ENCODE measurements at regions not wholly inside any gene's neighbourhood (a gene's known extent, or its start where the extent isn't known, plus 50 kb on each side); places are given as distances from the start of the nearest gene placed in this dataset.

DNA sequence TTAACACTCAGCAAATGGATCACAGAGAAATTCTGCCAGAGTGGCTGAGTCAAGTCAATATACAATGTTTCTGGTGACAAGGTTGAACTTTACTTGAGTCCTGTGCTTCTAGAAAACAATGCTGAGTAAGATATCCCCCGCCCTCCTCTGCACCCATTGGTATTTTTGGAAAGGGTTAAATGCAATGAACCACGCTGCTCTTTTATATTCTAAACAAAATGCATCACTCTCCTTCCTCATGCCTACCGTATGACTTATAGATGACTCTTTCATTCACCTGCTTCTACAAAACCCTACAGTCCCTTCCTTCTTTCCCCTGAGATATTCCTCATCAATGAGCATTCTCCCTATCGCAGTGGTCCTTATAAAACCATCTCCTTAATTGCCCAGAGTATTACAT lies 168.8 kb downstream of the TXNL1 start (continued):
- TF ChIP-seq, protein P1, sequence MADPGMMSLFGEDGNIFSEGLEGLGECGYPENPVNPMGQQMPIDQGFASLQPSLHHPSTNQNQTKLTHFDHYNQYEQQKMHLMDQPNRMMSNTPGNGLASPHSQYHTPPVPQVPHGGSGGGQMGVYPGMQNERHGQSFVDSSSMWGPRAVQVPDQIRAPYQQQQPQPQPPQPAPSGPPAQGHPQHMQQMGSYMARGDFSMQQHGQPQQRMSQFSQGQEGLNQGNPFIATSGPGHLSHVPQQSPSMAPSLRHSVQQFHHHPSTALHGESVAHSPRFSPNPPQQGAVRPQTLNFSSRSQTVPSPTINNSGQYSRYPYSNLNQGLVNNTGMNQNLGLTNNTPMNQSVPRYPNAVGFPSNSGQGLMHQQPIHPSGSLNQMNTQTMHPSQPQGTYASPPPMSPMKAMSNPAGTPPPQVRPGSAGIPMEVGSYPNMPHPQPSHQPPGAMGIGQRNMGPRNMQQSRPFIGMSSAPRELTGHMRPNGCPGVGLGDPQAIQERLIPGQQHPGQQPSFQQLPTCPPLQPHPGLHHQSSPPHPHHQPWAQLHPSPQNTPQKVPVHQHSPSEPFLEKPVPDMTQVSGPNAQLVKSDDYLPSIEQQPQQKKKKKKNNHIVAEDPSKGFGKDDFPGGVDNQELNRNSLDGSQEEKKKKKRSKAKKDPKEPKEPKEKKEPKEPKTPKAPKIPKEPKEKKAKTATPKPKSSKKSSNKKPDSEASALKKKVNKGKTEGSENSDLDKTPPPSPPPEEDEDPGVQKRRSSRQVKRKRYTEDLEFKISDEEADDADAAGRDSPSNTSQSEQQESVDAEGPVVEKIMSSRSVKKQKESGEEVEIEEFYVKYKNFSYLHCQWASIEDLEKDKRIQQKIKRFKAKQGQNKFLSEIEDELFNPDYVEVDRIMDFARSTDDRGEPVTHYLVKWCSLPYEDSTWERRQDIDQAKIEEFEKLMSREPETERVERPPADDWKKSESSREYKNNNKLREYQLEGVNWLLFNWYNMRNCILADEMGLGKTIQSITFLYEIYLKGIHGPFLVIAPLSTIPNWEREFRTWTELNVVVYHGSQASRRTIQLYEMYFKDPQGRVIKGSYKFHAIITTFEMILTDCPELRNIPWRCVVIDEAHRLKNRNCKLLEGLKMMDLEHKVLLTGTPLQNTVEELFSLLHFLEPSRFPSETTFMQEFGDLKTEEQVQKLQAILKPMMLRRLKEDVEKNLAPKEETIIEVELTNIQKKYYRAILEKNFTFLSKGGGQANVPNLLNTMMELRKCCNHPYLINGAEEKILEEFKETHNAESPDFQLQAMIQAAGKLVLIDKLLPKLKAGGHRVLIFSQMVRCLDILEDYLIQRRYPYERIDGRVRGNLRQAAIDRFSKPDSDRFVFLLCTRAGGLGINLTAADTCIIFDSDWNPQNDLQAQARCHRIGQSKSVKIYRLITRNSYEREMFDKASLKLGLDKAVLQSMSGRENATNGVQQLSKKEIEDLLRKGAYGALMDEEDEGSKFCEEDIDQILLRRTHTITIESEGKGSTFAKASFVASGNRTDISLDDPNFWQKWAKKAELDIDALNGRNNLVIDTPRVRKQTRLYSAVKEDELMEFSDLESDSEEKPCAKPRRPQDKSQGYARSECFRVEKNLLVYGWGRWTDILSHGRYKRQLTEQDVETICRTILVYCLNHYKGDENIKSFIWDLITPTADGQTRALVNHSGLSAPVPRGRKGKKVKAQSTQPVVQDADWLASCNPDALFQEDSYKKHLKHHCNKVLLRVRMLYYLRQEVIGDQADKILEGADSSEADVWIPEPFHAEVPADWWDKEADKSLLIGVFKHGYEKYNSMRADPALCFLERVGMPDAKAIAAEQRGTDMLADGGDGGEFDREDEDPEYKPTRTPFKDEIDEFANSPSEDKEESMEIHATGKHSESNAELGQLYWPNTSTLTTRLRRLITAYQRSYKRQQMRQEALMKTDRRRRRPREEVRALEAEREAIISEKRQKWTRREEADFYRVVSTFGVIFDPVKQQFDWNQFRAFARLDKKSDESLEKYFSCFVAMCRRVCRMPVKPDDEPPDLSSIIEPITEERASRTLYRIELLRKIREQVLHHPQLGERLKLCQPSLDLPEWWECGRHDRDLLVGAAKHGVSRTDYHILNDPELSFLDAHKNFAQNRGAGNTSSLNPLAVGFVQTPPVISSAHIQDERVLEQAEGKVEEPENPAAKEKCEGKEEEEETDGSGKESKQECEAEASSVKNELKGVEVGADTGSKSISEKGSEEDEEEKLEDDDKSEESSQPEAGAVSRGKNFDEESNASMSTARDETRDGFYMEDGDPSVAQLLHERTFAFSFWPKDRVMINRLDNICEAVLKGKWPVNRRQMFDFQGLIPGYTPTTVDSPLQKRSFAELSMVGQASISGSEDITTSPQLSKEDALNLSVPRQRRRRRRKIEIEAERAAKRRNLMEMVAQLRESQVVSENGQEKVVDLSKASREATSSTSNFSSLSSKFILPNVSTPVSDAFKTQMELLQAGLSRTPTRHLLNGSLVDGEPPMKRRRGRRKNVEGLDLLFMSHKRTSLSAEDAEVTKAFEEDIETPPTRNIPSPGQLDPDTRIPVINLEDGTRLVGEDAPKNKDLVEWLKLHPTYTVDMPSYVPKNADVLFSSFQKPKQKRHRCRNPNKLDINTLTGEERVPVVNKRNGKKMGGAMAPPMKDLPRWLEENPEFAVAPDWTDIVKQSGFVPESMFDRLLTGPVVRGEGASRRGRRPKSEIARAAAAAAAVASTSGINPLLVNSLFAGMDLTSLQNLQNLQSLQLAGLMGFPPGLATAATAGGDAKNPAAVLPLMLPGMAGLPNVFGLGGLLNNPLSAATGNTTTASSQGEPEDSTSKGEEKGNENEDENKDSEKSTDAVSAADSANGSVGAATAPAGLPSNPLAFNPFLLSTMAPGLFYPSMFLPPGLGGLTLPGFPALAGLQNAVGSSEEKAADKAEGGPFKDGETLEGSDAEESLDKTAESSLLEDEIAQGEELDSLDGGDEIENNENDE (IDR thresholded peaks at IDR 0.05; ENCODE audit: insufficient replicate concordance, low read length) = no peak
- no peak for TF ChIP-seq RNF2 (IDR thresholded peaks at IDR 0.05; ENCODE audit: borderline replicate concordance, low read depth, low read length, missing control alignments, poor library complexity, severe bottlenecking)
- no peak for TF ChIP-seq CHD2 (IDR thresholded peaks at IDR 0.05; ENCODE audit: low read length)
- no peak for TF ChIP-seq HDAC6 (IDR thresholded peaks at IDR 0.05; ENCODE audit: low read depth, low read length)
- no peak for TF ChIP-seq GTF2F1 (IDR thresholded peaks at IDR 0.05; ENCODE audit: borderline replicate concordance, low read depth, low read length)
- no peak for TF ChIP-seq FOSL1 (IDR thresholded peaks at IDR 0.05; ENCODE audit: insufficient read depth, low read depth, low read length)
- no peak for TF ChIP-seq CTBP2 (IDR thresholded peaks at IDR 0.05; ENCODE audit: borderline replicate concordance, insufficient read depth, insufficient read length, low read length)
- no peak for TF ChIP-seq POLR2AphosphoS5 (IDR thresholded peaks at IDR 0.05; ENCODE audit: low read depth, low read length)
- no peak for TF ChIP-seq SIX5 (IDR thresholded peaks at IDR 0.05; ENCODE audit: low read depth, low read length)
- no peak for TF ChIP-seq GABPA (IDR thresholded peaks at IDR 0.05; ENCODE audit: borderline replicate concordance, insufficient read depth, low read length)
- TF ChIP-seq KDM5A (IDR thresholded peaks at IDR 0.05; ENCODE audit: low read length) = no peak

Data from H1 (cell line).